ENCODE measurements at regions not wholly inside any gene's neighbourhood (a gene's known extent, or its start where the extent isn't known, plus 50 kb on each side); places are given as distances from the start of the nearest gene placed in this dataset.

- peaks cover 5% of the 10 kb centered on the region for H3K9me3 Mint-ChIP-seq
- no peaks in the 10 kb centered on the region for H3K4me1 Mint-ChIP-seq
- H3K27me3 Mint-ChIP-seq, result no peaks in the 10 kb centered on the region
- no peaks in the 10 kb centered on the region for H3K36me3 Mint-ChIP-seq (ENCODE audit: low read depth)
- ChIA-PET CTCF (interaction anchor here (0.7 kb wide), 1 partner anchor 47 kb away, joined by 3 read pairs; no protein-coding TSS in a partner anchor), POLR2A (no interaction called here)
- H3K4me3 Mint-ChIP-seq, result no peak overlapping the region
- no peak overlapping the region for H3K27ac Mint-ChIP-seq
- no peak for DNase-seq
Observed at GRCh38 chr1:216832192-216832591, 109.0 kb upstream of the ESRRG start.

DNA sequence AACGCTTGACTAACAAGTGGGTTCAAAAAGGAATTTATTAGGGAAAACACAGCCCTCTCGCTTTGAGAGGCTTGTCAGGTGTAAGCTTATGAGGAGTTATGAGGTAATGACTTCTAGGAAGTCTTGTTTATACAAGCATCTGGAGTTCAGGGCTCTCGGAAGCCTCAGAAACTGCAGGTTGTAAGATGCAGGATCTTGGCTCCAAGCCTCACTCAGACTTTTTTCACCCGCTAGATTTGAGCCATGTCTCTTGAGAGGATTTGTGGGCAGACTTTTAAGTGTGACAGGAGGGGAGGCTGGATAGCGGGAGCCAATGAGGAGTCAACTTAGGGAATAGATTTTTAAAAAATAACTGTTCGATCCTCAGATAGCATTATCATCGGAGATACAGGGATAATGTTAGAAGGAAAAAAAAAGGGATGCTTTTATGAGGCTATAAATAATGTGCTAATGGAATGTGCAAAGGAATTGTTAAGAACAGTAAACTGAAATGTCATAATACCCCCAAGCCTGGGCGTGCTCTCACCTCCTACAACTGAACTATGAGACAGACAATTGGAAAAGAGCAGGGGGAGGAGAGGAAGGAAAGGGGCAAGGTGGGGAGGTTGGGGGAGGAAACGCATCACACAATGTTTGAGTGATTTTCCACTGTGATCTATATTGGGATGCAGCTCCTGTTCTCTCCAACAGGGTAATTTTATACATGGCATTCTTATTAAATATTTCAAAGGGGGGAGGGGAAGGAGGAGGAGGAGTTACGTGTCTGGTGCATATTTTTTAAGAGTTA, 107.4 kb upstream of the ESRRG start:
- Mint-ChIP-seq H3K4me3 (no peak overlapping the region), H3K9me3 (peaks cover 2% of the 10 kb centered on the region), H3K27ac (no peak overlapping the region), H3K36me3 (ENCODE audit: low read depth) (no peaks in the 10 kb centered on the region), H3K4me1 (no peaks in the 10 kb centered on the region), H3K27me3 (no peaks in the 10 kb centered on the region)
- ChIA-PET CTCF (no interaction called here), POLR2A (no interaction called here)
- no peak for DNase-seq

DNA sequence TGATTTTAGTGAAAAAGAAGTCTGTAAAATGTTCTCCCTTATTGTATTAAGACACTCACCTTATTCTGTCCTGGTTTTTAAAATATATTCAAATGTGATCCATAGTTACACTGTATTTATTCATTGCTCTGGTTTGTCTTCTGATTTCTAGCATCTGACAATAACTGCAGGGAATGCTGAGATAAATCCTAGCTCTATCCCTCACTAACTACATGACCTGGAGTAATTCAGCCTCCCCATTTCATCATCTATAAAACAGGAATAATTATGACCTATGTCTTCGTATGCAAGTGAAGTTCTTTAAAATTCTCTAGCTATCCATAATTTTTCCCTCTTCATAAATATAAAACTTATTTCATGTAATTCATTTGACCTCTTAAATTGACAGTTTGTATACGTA, 104.0 kb upstream of the ESRRG start:
- H3K9me3 Mint-ChIP-seq, result peaks cover 2% of the 10 kb centered on the region
- no peaks in the 10 kb centered on the region for H3K36me3 Mint-ChIP-seq (ENCODE audit: low read depth)
- H3K27me3 Mint-ChIP-seq, result no peaks in the 10 kb centered on the region
- ChIA-PET CTCF (no interaction called here), POLR2A (no interaction called here)
- H3K4me1 Mint-ChIP-seq, result no peaks in the 10 kb centered on the region
- no peak for DNase-seq
- no peak overlapping the region for H3K27ac Mint-ChIP-seq
- H3K4me3 Mint-ChIP-seq, result no peak overlapping the region

DNA sequence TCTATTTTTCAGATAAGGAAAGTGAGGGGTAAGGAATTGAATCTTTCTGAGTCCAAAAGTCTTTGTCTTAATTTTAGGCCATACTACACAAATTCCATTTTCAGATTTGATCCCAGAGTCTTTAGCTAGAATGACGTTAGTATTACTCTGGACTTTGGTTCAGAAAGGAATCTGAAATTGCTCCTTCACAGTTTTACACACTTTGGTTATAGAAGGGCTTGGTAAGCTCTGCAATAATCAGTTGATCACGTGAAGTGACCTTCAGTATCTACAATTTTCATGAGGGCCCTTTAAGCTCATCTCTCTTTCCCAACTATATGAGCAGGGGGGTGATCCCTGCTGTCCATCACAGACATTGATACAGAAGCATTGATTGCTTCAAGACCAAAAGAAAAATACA, 103.4 kb upstream of the ESRRG start:
- Mint-ChIP-seq H3K36me3 (ENCODE audit: low read depth) (no peaks in the 10 kb centered on the region), H3K4me3 (no peak overlapping the region), H3K27ac (no peak overlapping the region), H3K9me3 (peaks cover 2% of the 10 kb centered on the region), H3K27me3 (no peaks in the 10 kb centered on the region), H3K4me1 (no peaks in the 10 kb centered on the region)
- DNase-seq, result no peak
- POLR2A ChIA-PET, result no interaction called here
- CTCF ChIA-PET, result no interaction called here

GRCh38 chr1:216826214-216826613, 103.0 kb upstream of the ESRRG start:
- ChIA-PET CTCF (no interaction called here), POLR2A (no interaction called here)
- H3K9me3 Mint-ChIP-seq, result peaks cover 2% of the 10 kb centered on the region
- H3K4me1 Mint-ChIP-seq, result no peaks in the 10 kb centered on the region
- H3K27me3 Mint-ChIP-seq, result no peaks in the 10 kb centered on the region
- no peak overlapping the region for H3K27ac Mint-ChIP-seq
- H3K36me3 Mint-ChIP-seq (ENCODE audit: low read depth), result no peaks in the 10 kb centered on the region
- H3K4me3 Mint-ChIP-seq, result no peak overlapping the region
- no peak for DNase-seq

- H3K9me3 Mint-ChIP-seq, result peaks cover 2% of the 10 kb centered on the region
- POLR2A ChIA-PET, result no interaction called here
- H3K4me3 Mint-ChIP-seq, result no peak overlapping the region
- DNase-seq, result no peak
- CTCF ChIA-PET, result no interaction called here
- H3K27me3 Mint-ChIP-seq, result no peaks in the 10 kb centered on the region
- H3K36me3 Mint-ChIP-seq (ENCODE audit: low read depth), result no peaks in the 10 kb centered on the region
- H3K4me1 Mint-ChIP-seq, result no peaks in the 10 kb centered on the region
- no peak overlapping the region for H3K27ac Mint-ChIP-seq
Observed at GRCh38 chr1:216825557-216825956, 102.3 kb upstream of the ESRRG start.

GRCh38 chr1:216824511-216824910, 101.3 kb upstream of the ESRRG start:
- CTCF ChIA-PET, result no interaction called here
- no peak overlapping the region for H3K4me3 Mint-ChIP-seq

GRCh38 chr1:216823731-216824130, 100.5 kb upstream of the ESRRG start:
- Mint-ChIP-seq H3K27me3 (no peaks in the 10 kb centered on the region), H3K36me3 (ENCODE audit: low read depth) (no peaks in the 10 kb centered on the region), H3K9me3 (no peaks in the 10 kb centered on the region), H3K4me3 (no peak overlapping the region), H3K4me1 (no peaks in the 10 kb centered on the region), H3K27ac (no peak overlapping the region)
- POLR2A ChIA-PET, result no interaction called here
- no peak for DNase-seq
- CTCF ChIA-PET, result no interaction called here

More at GRCh38 chr1:216824511-216824910, 101.3 kb upstream of the ESRRG start:
- no peaks in the 10 kb centered on the region for H3K36me3 Mint-ChIP-seq (ENCODE audit: low read depth)
- POLR2A ChIA-PET, result no interaction called here
- no peak for DNase-seq
- H3K4me1 Mint-ChIP-seq, result no peaks in the 10 kb centered on the region
- no peaks in the 10 kb centered on the region for H3K27me3 Mint-ChIP-seq
- H3K27ac Mint-ChIP-seq, result no peak overlapping the region
- peaks cover 2% of the 10 kb centered on the region for H3K9me3 Mint-ChIP-seq

DNA sequence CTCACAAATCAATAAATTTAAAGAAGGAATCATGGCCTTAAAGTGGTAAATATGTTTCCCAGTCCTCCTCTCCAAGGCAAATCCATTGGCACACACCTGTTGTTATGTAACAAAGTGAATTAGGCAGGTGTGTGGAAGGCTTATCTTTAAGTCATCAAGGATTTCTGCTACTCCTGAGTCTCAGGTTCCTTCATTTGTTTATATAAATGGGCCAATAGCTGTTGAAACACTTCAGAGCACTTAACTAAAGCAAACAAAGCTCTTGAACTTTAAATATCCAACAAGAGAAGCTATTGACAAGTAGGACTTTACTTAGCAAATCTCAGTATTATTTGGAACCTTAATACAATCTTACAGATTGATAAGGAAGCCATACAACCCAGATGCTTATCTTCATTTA, 99.3 kb upstream of the ESRRG start:
- DNase-seq, result no peak
- H3K4me1 Mint-ChIP-seq, result no peaks in the 10 kb centered on the region
- no peak overlapping the region for H3K4me3 Mint-ChIP-seq
- no peak overlapping the region for H3K27ac Mint-ChIP-seq
- no peaks in the 10 kb centered on the region for H3K36me3 Mint-ChIP-seq (ENCODE audit: low read depth)
- H3K27me3 Mint-ChIP-seq, result no peaks in the 10 kb centered on the region
- POLR2A ChIA-PET, result no interaction called here
- CTCF ChIA-PET, result no interaction called here
- H3K9me3 Mint-ChIP-seq, result no peaks in the 10 kb centered on the region

DNA sequence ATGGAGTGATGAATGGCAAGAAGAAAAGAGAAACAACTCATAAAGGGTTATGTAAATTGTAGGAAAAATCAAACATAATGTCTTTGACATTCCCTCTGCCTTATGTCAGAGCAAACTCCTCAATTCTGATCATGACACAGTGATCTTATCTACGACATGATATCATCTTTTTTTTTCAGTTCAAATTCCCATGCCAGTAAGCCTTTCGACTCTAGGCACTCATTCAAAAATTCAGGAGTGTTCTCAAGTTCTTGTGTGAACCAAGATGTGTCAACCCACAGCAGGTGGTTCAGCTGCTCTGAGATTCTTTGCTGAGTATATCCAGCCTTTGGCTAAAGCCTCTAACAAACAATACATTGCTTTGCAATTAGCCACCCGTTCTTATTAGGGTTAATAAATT, 97.1 kb upstream of the ESRRG start:
- Mint-ChIP-seq H3K4me3 (no peak overlapping the region), H3K27ac (no peak overlapping the region), H3K36me3 (ENCODE audit: low read depth) (no peaks in the 10 kb centered on the region), H3K9me3 (no peaks in the 10 kb centered on the region), H3K27me3 (no peaks in the 10 kb centered on the region), H3K4me1 (no peaks in the 10 kb centered on the region)
- ChIA-PET POLR2A (no interaction called here), CTCF (no interaction called here)
- DNase-seq, result no peak

GRCh38 chr1:216818284-216818683, 95.1 kb upstream of the ESRRG start:
- ChIA-PET POLR2A (no interaction called here), CTCF (no interaction called here)
- Mint-ChIP-seq H3K27me3 (no peaks in the 10 kb centered on the region), H3K9me3 (no peaks in the 10 kb centered on the region), H3K36me3 (ENCODE audit: low read depth) (no peaks in the 10 kb centered on the region), H3K4me3 (no peak overlapping the region), H3K27ac (no peak overlapping the region), H3K4me1 (no peaks in the 10 kb centered on the region)
- DNase-seq, result no peak

DNA sequence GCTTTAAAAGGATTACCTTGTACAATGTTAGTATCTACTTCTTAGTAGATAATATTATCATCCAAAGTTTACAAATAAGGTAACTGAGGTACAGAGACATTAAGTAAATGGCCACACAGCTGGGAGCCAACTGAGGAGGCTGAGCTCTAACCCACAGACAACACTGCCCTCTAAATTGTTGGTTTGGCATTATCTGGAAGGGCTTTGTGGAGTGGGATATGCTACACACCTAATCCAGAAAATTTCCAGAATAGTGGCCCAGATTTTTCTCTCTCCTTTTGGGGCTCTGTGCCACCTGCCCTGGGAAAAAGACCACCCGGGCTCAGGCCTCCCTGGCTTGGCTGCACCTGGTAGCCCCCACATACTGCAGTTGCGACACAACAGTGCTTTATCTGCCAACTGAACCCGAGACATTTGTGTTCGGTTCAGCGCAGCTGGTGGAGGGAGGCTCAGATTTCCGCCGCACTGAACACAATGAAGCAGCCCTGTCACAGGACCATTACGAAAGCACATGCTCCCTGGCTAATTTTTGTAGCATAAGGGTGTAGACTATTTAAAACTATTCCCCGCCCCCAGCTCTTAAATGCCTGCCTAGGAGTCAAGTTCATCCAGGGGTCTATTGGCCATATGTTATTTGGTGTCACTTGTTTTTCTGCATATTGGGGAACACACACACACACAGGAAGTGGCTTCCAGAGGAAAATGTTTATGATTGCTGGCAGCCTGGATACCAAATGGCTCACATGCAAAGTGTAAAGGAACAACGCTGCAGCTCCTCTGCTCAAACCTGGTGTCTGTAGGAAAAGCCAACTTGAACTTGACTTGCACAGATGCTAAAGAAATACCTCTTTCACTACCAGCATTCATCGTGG, 92.3 kb upstream of the ESRRG start:
- H3K36me3 Mint-ChIP-seq (ENCODE audit: low read depth), result no peaks in the 10 kb centered on the region
- POLR2A ChIA-PET, result no interaction called here
- DNase-seq, result no peak
- H3K27me3 Mint-ChIP-seq, result no peaks in the 10 kb centered on the region
- no peak overlapping the region for H3K27ac Mint-ChIP-seq
- no peaks in the 10 kb centered on the region for H3K4me1 Mint-ChIP-seq
- H3K9me3 Mint-ChIP-seq, result no peaks in the 10 kb centered on the region
- CTCF ChIA-PET, result no interaction called here
- no peak overlapping the region for H3K4me3 Mint-ChIP-seq

DNA sequence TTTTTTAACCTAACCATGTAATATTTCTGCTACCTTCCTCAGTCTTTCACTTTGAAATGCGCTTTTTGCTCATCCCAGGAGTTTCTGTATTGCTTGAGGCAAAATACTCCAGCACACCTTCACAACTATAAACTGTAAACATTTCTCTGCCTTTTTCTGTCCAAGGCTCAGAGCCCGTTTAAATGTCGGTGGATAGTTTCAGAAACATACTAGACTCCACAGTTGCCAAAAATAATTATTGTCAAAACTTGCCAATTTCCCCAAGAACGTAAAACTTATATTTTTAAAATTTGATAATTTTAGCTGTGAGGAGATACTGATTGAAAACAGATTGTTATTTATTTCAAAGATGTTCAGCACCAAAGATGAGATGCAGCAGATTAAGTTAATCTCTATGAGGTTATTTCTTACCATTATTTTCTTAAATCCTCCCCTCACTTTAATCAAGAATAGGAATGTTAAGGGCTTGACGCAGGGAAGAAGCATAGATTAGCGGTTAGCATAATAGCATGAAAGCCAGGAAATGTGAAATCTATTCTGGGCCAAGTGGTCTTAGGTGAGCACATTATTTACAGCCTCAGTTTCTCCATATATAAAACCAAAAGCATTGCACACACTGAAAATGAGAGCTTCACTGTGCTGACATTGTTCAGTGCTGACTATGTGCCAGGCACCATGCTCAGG, 91.5 kb upstream of the ESRRG start:
- ChIA-PET POLR2A (no interaction called here), CTCF (no interaction called here)
- Mint-ChIP-seq H3K9me3 (no peaks in the 10 kb centered on the region), H3K27me3 (no peaks in the 10 kb centered on the region), H3K36me3 (ENCODE audit: low read depth) (no peaks in the 10 kb centered on the region), H3K4me1 (no peaks in the 10 kb centered on the region), H3K27ac (no peak overlapping the region), H3K4me3 (no peak overlapping the region)
- no peak for DNase-seq
